ENCODE measurements at regions not wholly inside any gene's neighbourhood (a gene's known extent, or its start where the extent isn't known, plus 50 kb on each side); places are given as distances from the start of the nearest gene placed in this dataset.

DNA sequence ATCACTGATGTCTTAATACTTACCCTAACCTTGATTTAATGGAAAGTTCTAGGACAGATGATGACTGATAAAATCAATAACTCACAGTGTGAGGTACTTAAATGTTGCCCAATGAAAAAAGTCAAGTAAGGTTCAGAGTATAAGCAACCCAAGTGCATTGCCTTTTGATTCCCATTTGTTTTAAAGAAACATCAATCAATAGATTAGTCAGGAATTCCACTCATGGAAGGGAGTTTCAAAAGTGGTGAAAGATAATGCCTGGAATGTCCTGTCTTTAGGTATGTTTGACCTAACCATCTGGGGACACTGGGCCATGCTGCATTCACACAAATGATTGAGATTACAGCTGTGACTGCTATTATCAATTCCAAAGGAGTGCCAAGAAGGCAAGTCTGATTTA, 259.7 kb downstream of the PPARGC1A start:
- H3K27ac ChIP-seq (ENCODE audit: low read length): no peak overlapping the region
- in situ Hi-C loops (cut with HindIII; ENCODE audit: low pct_unique_long_range_greater_than_20kb, low sequenced_read_pairs) (no loop called here), intact Hi-C loops (cut with micrococcal nuclease; ENCODE audit: unreplicated experiment) (no loop called here)
- H3K9me3 ChIP-seq (ENCODE audit: control insufficient read depth, insufficient read depth, low read depth, low read length): no peaks in the 10 kb centered on the region
- DNase-seq (ENCODE audit: low read depth, low spot score) (no peak), ATAC-seq (no peak)
- POLR2A ChIA-PET: no interaction called here
- no peaks in the 10 kb centered on the region for H3K4me1 ChIP-seq (ENCODE audit: control insufficient read depth, insufficient read depth, low read length)
- no peak for TF ChIP-seq TCF7L2 (IDR thresholded peaks at IDR 0.05; ENCODE audit: low read depth, low read length)
- no peak for TF ChIP-seq SIN3A (IDR thresholded peaks at IDR 0.05; ENCODE audit: borderline replicate concordance, insufficient read depth, low read depth, low read length)
- H3K27me3 ChIP-seq (ENCODE audit: control insufficient read depth, insufficient read depth, low read length): no peaks in the 10 kb centered on the region
- CTCF ChIA-PET: no interaction called here
- H3K36me3 ChIP-seq (ENCODE audit: control insufficient read depth, insufficient read depth, low read length): no peaks in the 10 kb centered on the region
- H3K4me3 ChIP-seq (ENCODE audit: low read depth in 2 of 2, low read length in 2 of 2): no peak overlapping the region
- BruUV-seq (replicated peaks): no TSS peak

DNA sequence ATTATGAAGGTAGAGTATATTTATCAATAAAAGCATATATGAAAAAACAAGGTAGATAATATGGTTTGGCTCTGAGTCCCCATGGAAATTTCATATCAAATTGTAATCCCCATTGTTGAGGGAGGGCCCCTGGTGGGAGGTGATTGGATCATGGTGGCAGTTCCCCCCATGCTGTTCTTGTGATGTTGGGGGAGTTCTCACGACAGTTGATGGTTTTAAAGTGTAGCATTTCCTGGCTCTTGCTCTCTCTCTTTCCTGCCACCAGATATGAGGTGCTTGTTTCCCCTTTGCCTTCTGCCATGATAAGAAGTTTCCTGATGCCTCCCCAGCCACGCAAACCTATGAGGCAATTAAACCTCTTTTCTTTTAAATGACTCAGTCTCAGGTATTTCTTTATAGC, 260.4 kb downstream of the PPARGC1A start:
- Histone ChIP-seq H3K9me3 (ENCODE audit: control insufficient read depth, insufficient read depth, low read depth, low read length) (no peaks in the 10 kb centered on the region), H3K27me3 (ENCODE audit: control insufficient read depth, insufficient read depth, low read length) (no peaks in the 10 kb centered on the region), H3K4me3 (ENCODE audit: low read depth in 2 of 2, low read length in 2 of 2) (no peak overlapping the region), H3K36me3 (ENCODE audit: control insufficient read depth, insufficient read depth, low read length) (no peaks in the 10 kb centered on the region), H3K27ac (ENCODE audit: low read length) (no peak overlapping the region), H3K4me1 (ENCODE audit: control insufficient read depth, insufficient read depth, low read length) (no peaks in the 10 kb centered on the region)
- in situ Hi-C loops (cut with HindIII; ENCODE audit: low pct_unique_long_range_greater_than_20kb, low sequenced_read_pairs): no loop called here
- POLR2A ChIA-PET: no interaction called here
- no peak for ATAC-seq
- no TSS peak for BruUV-seq (replicated peaks)
- TF ChIP-seq, protein P1, sequence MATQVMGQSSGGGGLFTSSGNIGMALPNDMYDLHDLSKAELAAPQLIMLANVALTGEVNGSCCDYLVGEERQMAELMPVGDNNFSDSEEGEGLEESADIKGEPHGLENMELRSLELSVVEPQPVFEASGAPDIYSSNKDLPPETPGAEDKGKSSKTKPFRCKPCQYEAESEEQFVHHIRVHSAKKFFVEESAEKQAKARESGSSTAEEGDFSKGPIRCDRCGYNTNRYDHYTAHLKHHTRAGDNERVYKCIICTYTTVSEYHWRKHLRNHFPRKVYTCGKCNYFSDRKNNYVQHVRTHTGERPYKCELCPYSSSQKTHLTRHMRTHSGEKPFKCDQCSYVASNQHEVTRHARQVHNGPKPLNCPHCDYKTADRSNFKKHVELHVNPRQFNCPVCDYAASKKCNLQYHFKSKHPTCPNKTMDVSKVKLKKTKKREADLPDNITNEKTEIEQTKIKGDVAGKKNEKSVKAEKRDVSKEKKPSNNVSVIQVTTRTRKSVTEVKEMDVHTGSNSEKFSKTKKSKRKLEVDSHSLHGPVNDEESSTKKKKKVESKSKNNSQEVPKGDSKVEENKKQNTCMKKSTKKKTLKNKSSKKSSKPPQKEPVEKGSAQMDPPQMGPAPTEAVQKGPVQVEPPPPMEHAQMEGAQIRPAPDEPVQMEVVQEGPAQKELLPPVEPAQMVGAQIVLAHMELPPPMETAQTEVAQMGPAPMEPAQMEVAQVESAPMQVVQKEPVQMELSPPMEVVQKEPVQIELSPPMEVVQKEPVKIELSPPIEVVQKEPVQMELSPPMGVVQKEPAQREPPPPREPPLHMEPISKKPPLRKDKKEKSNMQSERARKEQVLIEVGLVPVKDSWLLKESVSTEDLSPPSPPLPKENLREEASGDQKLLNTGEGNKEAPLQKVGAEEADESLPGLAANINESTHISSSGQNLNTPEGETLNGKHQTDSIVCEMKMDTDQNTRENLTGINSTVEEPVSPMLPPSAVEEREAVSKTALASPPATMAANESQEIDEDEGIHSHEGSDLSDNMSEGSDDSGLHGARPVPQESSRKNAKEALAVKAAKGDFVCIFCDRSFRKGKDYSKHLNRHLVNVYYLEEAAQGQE (IDR thresholded peaks at IDR 0.05; ENCODE audit: insufficient read depth in 1 of 2, low read depth in 2 of 2, low read length in 1 of 2): no peak
- TF ChIP-seq SIN3A (IDR thresholded peaks at IDR 0.05; ENCODE audit: borderline replicate concordance, insufficient read depth, low read depth, low read length) (no peak), TCF7L2 (IDR thresholded peaks at IDR 0.05; ENCODE audit: low read depth, low read length) (no peak), POLR2AphosphoS5 (IDR thresholded peaks at IDR 0.05; ENCODE audit: low read depth, low read length) (no peak)
- TF ChIP-seq, protein P2, sequence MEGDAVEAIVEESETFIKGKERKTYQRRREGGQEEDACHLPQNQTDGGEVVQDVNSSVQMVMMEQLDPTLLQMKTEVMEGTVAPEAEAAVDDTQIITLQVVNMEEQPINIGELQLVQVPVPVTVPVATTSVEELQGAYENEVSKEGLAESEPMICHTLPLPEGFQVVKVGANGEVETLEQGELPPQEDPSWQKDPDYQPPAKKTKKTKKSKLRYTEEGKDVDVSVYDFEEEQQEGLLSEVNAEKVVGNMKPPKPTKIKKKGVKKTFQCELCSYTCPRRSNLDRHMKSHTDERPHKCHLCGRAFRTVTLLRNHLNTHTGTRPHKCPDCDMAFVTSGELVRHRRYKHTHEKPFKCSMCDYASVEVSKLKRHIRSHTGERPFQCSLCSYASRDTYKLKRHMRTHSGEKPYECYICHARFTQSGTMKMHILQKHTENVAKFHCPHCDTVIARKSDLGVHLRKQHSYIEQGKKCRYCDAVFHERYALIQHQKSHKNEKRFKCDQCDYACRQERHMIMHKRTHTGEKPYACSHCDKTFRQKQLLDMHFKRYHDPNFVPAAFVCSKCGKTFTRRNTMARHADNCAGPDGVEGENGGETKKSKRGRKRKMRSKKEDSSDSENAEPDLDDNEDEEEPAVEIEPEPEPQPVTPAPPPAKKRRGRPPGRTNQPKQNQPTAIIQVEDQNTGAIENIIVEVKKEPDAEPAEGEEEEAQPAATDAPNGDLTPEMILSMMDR (IDR thresholded peaks at IDR 0.05): no peak
- DNase-seq (ENCODE audit: low read depth, low spot score): no peak
- intact Hi-C loops (cut with micrococcal nuclease; ENCODE audit: unreplicated experiment): no loop called here
- CTCF ChIA-PET: no interaction called here

DNA sequence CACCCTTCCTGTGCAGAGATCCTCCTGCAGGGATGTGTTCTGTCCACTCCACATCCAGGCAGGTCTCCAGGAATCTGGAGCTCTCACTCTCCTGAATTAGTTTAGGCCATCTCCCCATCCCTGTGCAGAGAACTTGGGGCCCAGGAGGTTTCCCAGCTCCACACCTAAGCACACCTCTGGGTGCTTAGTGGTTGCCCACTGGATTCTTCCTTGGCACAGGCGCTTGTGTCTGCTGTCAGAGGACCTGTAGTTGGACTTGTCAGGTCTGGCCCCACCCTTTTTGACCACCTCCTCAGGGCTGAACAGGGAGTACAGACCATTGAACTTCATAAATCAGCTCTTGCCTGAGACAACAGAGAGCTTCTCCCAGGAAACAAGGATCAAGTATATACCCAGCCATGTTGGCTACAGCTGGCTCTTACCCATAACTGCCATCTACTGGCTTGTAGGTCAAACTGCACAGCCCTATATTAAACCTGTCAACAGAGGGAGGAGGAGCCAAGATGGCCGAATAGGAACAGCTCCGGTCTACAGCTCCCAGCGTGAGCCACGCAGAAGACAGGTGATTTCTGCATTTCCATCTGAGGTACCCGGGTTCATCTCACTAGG, 275.5 kb downstream of the PPARGC1A start:
- no peak for ATAC-seq
- no TSS peak for BruUV-seq (replicated peaks)
- DNase-seq (ENCODE audit: low read depth, low spot score): no peak
- Histone ChIP-seq H3K36me3 (ENCODE audit: control insufficient read depth, insufficient read depth, low read length) (no peaks in the 10 kb centered on the region), H3K27ac (ENCODE audit: low read length) (no peak overlapping the region), H3K4me3 (ENCODE audit: low read depth in 2 of 2, low read length in 2 of 2) (no peak overlapping the region), H3K4me1 (ENCODE audit: control insufficient read depth, insufficient read depth, low read length) (no peaks in the 10 kb centered on the region), H3K27me3 (ENCODE audit: control insufficient read depth, insufficient read depth, low read length) (no peaks in the 10 kb centered on the region), H3K9me3 (ENCODE audit: control insufficient read depth, insufficient read depth, low read depth, low read length) (no peaks in the 10 kb centered on the region)
- ChIA-PET CTCF (no interaction called here), POLR2A (no interaction called here)
- in situ Hi-C loops (cut with HindIII; ENCODE audit: low pct_unique_long_range_greater_than_20kb, low sequenced_read_pairs) (no loop called here), intact Hi-C loops (cut with micrococcal nuclease; ENCODE audit: unreplicated experiment) (no loop called here)
- TF ChIP-seq, protein P2 (IDR thresholded peaks at IDR 0.05): peak; percentile 36
- TF ChIP-seq, protein P1 (IDR thresholded peaks at IDR 0.05; ENCODE audit: insufficient read depth in 1 of 2, low read depth in 2 of 2, low read length in 1 of 2): no peak
